Epithelial cell of esophagus (primary cell): ENCODE measurements at regions not wholly inside any gene's neighbourhood (a gene's known extent, or its start where the extent isn't known, plus 50 kb on each side); places are given as distances from the start of the nearest gene placed in this dataset.
"Not testable (repeated sequence)": the region's sequence is repeated elsewhere in the genome, so short reads cannot be mapped to it uniquely, and the experiment has no call there.

Experiments
- DNase-seq: peaks from one replicate; pipeline ENCODE4 v3.0.0; 2010; ENCODE audit warnings: low read depth
- H3K4me3 ChIP-seq: 2 replicates; pipeline ENCODE4 v1.5.1; 2011; ENCODE audit warnings: mild to moderate bottlenecking, low read length, control low read depth
- TF ChIP-seq, protein P1 (sequence below): IDR thresholded peaks from 2 replicates; pipeline ENCODE4 v1.5.1; 2011; ENCODE audit warnings: low read depth, mild to moderate bottlenecking, low read length, control low read depth, inconsistent platforms; ENCODE audit not compliant: insufficient read depth; ENCODE audit errors: missing control alignments

DNA sequence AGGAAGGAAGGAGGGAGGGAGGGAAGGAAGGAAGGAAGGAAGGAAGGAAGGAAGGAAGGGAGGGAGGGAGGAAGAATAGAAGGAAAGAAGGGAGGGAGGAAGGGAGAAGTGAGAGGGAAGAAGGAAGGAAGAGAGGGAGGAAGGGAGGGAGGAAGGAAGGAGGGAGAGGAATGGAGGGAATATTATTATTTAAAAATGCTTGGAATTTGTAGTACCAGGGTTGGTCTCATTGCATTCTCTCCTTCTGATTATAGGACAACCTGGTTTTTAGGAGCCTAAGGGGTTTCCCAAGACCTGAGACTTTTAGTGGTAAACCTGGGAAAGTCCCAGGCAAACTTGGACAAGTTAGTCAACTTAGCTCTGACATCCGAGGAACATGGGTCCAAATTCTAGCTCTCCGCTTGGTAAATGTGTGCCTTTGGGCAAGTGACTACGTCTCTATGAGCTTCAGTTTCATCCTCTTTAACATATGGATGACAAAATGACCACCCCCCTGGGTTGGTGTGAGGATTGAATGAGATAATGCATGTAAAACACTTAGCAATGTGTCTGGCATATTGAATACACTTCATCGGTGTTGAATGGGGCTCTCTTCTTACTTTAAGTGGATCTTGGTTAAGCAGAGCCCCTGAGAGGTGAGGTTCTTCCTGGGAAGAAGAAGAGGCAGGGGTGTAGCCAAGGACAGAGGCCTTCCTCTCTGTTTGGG lies 690.7 kb upstream of the TBX3 start:
- TF ChIP-seq, protein P1, sequence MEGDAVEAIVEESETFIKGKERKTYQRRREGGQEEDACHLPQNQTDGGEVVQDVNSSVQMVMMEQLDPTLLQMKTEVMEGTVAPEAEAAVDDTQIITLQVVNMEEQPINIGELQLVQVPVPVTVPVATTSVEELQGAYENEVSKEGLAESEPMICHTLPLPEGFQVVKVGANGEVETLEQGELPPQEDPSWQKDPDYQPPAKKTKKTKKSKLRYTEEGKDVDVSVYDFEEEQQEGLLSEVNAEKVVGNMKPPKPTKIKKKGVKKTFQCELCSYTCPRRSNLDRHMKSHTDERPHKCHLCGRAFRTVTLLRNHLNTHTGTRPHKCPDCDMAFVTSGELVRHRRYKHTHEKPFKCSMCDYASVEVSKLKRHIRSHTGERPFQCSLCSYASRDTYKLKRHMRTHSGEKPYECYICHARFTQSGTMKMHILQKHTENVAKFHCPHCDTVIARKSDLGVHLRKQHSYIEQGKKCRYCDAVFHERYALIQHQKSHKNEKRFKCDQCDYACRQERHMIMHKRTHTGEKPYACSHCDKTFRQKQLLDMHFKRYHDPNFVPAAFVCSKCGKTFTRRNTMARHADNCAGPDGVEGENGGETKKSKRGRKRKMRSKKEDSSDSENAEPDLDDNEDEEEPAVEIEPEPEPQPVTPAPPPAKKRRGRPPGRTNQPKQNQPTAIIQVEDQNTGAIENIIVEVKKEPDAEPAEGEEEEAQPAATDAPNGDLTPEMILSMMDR: no peak
- peak; percentile 76 for DNase-seq
- H3K4me3 ChIP-seq: no peak overlapping the region

DNA sequence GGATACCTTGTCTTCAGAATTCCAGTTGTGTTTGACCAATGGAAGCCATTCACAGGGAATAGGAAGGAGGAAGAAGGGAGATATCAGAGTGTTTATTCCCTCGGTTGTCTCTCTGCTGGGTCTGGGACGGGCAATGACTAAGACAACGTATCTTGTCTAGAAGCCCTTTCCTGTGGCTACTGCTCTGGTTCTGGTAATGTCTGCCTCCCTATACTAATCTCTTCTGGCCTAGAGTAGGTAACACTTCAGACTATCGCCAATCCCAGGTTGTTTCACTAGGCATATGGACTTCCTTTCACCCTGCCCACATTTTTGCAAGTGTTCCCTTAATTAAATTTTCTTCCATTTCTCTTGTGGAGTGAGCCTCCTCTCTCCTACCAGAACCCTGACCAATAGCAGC lies 687.7 kb upstream of the TBX3 start:
- TF ChIP-seq, protein P1: no peak
- DNase-seq: no peak
- H3K4me3 ChIP-seq: no peak overlapping the region

DNA sequence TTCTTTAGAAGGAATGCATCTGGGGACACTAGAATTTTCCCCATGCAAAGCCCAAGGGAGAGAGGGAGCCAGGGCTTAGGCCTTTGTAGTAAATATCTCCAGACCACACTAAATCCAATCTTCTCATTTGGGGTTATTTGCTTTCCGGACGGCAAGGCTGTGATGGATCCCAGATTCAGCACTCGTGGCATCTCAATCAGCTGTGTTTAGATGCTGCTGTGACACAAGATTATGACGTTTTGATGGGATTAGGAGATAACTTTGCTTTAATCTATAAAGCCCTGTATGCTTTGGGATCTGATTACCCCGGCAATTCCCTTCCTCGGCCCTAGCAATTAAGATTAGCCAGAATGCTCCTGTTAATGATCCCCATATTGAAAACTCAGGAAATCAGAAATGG lies 686.7 kb upstream of the TBX3 start:
- H3K4me3 ChIP-seq: no peak overlapping the region
- TF ChIP-seq, protein P1: no peak
- no peak for DNase-seq

DNA sequence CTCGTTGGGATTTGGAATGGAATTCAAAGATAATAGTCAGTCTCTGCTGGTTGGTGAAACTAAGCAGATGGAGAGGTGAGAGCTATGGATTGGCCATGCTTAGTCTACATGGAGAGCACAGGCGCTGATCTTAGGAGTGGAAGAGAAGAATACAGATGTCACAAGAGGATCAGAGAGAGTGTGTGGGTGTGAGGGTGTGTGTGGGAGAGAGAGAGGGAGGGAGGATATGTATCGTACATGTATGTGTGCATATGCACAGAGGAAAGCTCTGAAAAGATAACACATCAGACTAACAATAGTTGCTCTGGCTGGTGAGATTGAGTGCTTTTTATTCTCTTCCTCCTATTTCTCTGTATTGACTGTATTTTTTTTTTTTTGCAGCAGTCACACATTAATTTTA lies 686.2 kb upstream of the TBX3 start:
- no peak overlapping the region for H3K4me3 ChIP-seq
- no peak for DNase-seq
- TF ChIP-seq, protein P1: no peak

DNA sequence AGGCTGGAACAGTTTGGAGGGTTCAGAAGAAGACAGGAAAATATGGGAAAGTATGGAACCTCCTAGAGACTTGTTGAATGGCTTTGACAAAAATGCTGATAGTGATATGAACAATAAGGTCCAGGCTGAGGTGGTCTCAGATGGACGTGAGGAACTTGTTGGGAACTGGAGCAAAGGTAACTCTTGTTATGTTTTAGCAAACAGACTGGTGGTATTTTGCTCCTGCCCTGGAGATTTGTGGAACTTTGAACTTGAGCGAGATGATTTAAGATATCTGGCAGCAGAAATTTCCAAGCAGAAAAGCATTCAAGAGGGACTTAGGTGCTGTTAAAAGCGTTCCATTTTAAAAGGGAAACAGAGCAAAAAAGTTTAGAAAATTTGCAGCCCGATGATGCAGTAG lies 682.3 kb upstream of the TBX3 start:
- H3K4me3 ChIP-seq, DNase-seq: not testable (repeated sequence)

DNA sequence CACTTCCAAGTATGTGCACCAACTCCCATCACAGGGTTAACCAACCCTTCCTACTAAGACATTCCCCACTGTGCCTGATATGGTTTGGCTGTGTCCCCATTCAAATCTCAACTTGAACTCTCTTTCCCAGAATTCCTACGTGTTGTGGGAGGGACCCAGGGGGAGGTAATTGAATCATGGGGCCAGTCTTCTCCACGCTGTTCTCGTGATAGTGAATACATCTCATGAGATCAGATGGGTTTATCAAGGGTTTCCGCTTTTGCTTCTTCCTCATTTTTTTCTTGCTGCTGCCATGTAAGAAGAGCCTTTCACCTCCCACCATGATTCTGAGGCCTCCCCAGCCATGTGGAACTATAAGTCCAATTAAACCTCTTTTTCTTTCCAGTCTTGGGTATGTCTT lies 681.8 kb upstream of the TBX3 start:
- H3K4me3 ChIP-seq, DNase-seq: not testable (repeated sequence)

DNA sequence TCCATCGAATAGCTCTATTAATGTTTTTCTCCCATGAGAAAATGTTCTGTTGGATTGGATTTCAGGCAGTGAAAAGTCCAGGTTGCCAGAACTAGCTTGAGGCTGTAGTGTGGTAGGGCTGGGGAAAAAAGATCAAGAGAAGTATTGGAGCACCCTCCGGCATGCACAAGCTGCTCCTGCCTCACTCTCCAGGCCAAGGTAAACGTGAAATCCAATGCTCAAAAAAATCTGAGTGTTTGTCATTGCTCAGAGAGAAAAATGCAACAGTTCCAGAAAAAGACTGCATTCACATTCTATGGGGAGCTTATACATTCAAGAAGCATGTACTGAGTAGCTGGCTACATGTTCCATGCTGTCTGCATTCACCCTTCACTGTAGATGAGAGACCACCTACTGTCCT lies 680.9 kb upstream of the TBX3 start:
- H3K4me3 ChIP-seq: no peak overlapping the region
- DNase-seq: no peak
- TF ChIP-seq, protein P1: no peak

DNA sequence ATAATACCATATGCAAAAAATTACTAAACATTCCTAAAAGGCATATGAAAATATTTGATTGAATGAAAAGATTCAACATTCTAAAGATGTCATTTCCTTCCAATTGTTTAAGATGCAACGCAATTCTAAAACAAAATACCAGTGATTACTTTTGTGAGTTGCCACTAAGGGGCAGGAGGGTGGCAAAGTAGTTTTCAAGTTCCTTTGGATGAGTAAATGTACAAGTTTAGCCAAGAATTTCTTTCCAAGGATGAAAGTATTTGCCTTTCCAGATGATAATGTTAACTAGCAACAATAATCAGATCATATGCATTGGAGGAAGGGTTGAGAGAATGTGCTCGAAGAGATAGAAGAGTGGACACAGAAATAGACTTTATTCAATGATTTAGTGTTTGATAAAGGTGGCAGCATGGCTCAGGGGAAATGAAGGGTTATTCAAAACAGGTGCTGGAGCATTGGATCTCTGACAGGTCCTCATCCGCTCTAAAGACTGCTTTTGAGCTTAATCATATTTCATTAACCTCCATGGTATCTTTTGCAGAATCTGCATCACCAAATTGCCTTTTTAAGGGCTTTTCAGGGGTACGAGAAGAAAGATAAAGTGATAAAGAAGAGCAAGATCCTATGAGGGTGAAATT lies 678.5 kb upstream of the TBX3 start:
- H3K4me3 ChIP-seq: no peak overlapping the region
- DNase-seq: peak; percentile 17
- TF ChIP-seq, protein P1: peak; percentile 39
